CD4-positive, alpha-beta T cell treated with Interleukin-1 beta for 1 hour (primary cell): ENCODE measurements at regions not wholly inside any gene's neighbourhood (a gene's known extent, or its start where the extent isn't known, plus 50 kb on each side); places are given as distances from the start of the nearest gene placed in this dataset.
"Not testable (repeated sequence)": the region's sequence is repeated elsewhere in the genome, so short reads cannot be mapped to it uniquely, and the experiment has no call there.

Experiments
- DNase-seq, 2 donors: peaks; one replicate each; pipeline ENCODE4 v3.0.0-alpha.2; 2020 to 2022

GRCh38 chr12:131293071-131294015 is 339.6 kb downstream of the ADGRD1 start:
- DNase-seq, result not testable (repeated sequence)

- not testable (repeated sequence) for DNase-seq
Observed at GRCh38 chr12:131294716-131295115, 341.0 kb downstream of the ADGRD1 start.

GRCh38 chr12:131295117-131295516 is 341.4 kb downstream of the ADGRD1 start:
- DNase-seq, result not testable (repeated sequence)

DNA sequence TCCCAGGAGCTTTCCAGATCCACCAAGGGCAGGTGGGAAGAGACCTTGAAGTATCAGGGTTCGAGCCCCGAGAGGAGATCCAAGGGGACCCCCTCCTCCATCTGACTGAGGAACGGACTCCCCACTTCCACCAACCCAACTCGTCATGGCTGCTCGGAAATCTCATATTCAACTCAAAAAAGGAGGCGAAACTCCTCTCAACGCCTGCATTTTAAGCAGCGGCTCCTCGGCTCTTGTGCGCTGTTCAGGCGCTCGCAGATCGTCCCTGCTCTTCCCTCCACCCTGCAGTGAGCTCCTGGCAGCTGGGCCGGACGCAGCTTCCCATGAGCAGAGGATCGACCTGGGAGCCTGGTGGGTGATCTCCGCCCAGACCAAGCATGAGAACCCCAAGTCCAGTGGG is 341.9 kb downstream of the ADGRD1 start:
- DNase-seq, result not testable (repeated sequence)

- not testable (repeated sequence) for DNase-seq
Observed at GRCh38 chr12:131296136-131296535, 342.4 kb downstream of the ADGRD1 start.

- not testable (repeated sequence) for DNase-seq
Observed at GRCh38 chr12:131296651-131297050, 342.9 kb downstream of the ADGRD1 start.

- not testable (repeated sequence) for DNase-seq
Observed at GRCh38 chr12:131298526-131299369, 345.0 kb downstream of the ADGRD1 start.

- not testable (repeated sequence) for DNase-seq
Observed at GRCh38 chr12:131299370-131299701, 345.6 kb downstream of the ADGRD1 start.

DNA sequence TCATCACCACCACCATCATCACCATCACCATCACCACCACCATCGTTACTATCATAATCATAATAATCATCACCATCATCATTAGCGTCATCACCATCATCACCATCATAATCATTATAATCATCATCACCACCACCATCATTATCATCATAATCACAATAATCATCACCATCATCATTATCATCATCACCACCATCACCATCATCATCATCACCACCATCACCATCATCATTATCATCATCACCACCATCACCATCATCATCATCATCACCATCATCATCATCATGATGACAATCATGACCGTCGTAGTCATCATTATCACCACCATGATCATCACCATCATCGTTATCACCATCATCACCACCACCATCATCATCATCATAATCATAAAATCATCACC is 349.9 kb downstream of the ADGRD1 start:
- DNase-seq, result not testable (repeated sequence)

DNA sequence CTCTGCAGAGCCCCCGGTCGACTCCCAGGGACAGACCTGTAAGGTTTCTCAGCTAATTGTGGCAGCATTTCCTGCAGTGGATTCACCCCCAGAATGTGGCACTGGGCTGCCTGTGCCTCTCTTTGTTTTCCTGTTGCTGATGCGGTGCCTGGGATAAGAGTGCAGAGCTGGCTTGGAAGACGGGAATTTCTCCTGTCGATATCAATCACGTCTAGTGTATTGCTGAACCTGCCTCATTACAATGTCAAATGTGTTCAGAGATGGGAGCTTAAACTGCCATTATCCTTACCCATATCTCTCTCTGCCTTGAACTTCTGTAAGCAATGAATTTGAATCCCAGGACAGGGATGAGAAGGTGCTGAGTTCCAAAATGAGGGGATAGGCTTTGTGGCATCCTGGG is 350.9 kb downstream of the ADGRD1 start:
- not testable (repeated sequence) for DNase-seq

DNA sequence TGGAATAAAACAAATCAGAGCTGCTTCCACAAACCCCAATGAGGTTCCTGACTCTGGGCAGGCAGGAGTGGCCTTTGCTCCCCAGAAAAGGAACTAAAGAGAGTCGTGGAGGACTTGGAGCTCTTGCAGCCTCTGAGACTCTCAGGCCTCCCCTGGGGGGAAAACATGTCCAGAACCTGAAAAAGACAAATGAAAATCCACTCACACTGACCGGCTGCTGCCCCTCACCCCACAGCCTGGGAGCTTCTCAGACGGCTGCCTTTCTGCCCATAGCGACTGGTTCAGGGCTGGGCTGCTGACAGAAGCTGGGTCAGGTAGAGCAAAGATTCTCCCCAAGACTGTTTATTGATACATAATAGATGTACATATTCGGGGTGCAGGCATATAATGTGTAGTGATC is 356.0 kb downstream of the ADGRD1 start:
- DNase-seq, result no peak

- DNase-seq, result not testable (repeated sequence)
Observed at GRCh38 chr12:131310227-131310969, 356.7 kb downstream of the ADGRD1 start.

DNA sequence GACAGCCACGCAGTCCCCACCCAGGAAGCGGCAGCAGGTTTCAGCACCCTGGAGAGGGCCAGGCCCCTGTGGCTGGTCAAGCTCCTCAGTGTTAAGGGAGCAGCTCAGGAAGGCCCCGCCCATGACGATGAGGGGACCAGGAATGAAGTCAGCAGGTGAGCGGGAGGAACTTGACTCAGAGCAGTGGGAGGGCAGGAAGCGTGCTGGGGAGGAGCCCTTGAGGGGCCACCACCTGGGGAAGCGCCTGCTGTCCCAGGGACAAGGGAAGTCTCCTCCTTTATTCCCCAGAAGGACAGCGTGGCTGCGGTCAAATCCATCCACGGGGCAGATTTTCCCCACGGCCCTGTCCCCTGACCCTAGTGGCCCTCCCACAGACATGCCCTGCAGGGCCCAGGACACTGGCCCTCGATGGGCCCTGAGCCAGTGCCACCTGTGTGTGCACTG is 357.6 kb downstream of the ADGRD1 start:
- not testable (repeated sequence) for DNase-seq

DNA sequence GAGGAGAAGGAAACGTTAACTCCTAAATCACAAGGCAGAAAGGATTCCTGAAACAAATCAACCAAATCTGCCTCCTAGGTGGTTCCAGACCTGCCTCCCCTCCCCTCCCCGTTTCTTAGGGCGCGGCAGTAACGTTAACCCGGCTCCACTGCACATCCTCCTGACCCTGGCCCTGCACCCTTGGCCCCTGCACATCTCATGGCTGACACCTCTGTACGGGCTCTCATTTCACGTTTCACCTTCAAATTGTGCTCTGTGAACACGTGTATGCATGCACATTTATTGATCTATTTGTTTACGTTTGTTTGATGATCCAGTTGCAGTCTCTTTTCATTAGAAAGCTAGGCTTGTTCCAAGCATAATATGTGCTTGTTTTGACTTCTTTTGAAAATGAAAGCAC is 358.1 kb downstream of the ADGRD1 start:
- DNase-seq, result no peak

- DNase-seq, result not testable (repeated sequence)
Observed at GRCh38 chr12:131312382-131312781, 358.7 kb downstream of the ADGRD1 start.

GRCh38 chr12:131312793-131313545 is 359.3 kb downstream of the ADGRD1 start:
- DNase-seq, result no peak

DNA sequence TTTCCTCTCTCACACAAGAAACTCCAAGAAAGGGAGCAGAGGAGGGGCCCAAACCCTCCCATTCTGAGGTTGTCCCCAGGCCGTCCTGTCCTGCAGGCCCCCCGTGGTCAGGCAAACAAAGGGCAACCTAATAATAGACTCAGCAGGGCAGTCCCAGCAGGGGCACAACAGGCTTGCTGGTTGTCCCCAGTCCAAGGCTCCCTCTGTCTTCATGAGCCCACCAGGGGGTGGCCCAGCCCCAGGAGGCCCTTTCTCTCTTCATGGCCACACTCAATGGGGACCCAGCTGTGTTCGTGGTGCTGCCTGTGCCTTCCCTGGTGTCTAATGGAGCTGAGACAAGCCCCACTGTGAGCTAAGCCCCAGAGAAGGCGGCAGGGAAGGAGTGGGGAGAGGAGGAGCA is 359.9 kb downstream of the ADGRD1 start:
- no peak for DNase-seq

GRCh38 chr12:131314524-131315090 is 360.9 kb downstream of the ADGRD1 start:
- no peak for DNase-seq

GRCh38 chr12:131315601-131316000 is 361.9 kb downstream of the ADGRD1 start:
- no peak for DNase-seq

- DNase-seq, result no peak
Observed at GRCh38 chr12:131316388-131316787, 362.7 kb downstream of the ADGRD1 start.

- no peak for DNase-seq
Observed at GRCh38 chr12:131318045-131318685, 364.5 kb downstream of the ADGRD1 start.
